Endodermal cell (in vitro differentiated cells): ENCODE measurements at regions not wholly inside any gene's neighbourhood (a gene's known extent, or its start where the extent isn't known, plus 50 kb on each side); places are given as distances from the start of the nearest gene placed in this dataset.

Experiments used
- DNase-seq: peaks from one replicate; pipeline ENCODE4 v3.0.0-alpha.2; 2017
- H3K27ac ChIP-seq: 2 replicates; pipeline ENCODE4 v1.5.1; 2013; ENCODE audit warnings: mild to moderate bottlenecking, low read depth, low read length, moderate library complexity
- H3K27me3 ChIP-seq: 2 replicates; pipeline ENCODE4 v1.6.1; 2013; ENCODE audit warnings: mild to moderate bottlenecking, low read length, moderate library complexity; ENCODE audit not compliant: insufficient read depth, control insufficient read depth, poor library complexity, severe bottlenecking
- H3K36me3 ChIP-seq: 2 replicates; pipeline ENCODE4 v1.7.0; 2013; ENCODE audit warnings: mild to moderate bottlenecking, low read length, moderate library complexity; ENCODE audit not compliant: control insufficient read depth, insufficient read depth
- H3K4me1 ChIP-seq: one replicate; pipeline ENCODE4 v1.7.0; 2013; ENCODE audit warnings: low read length; ENCODE audit not compliant: control insufficient read depth, insufficient read depth
- H3K4me3 ChIP-seq: 2 replicates; pipeline ENCODE4 v1.5.1; 2013; ENCODE audit warnings: mild to moderate bottlenecking, low read length, moderate library complexity
- H3K9ac ChIP-seq: 2 replicates; pipeline ENCODE4 v1.6.1; 2013; ENCODE audit warnings: mild to moderate bottlenecking, low read length, moderate library complexity; ENCODE audit not compliant: poor library complexity, severe bottlenecking; ENCODE audit errors: extremely low read depth
- H3K9me3 ChIP-seq: 2 replicates; pipeline ENCODE4 v1.6.1; 2013; ENCODE audit warnings: mild to moderate bottlenecking, low read length, moderate library complexity; ENCODE audit not compliant: control insufficient read depth
- H3K27ac Mint-ChIP-seq: 2 replicates; pipeline ENCODE4 v1.8.0; 2020; ENCODE audit warnings: mixed read lengths
- H3K27me3 Mint-ChIP-seq: 2 replicates; pipeline ENCODE4 v1.8.0; 2021; ENCODE audit warnings: mild to moderate bottlenecking, mixed read lengths; ENCODE audit not compliant: insufficient read depth
- H3K36me3 Mint-ChIP-seq: 2 replicates; pipeline ENCODE4 v1.8.0; 2020; ENCODE audit warnings: low read depth, mixed read lengths
- H3K4me1 Mint-ChIP-seq: 2 replicates; pipeline ENCODE4 v1.8.0; 2020; ENCODE audit warnings: mixed read lengths
- H3K4me3 Mint-ChIP-seq: 2 replicates; pipeline ENCODE4 v1.8.0; 2020; ENCODE audit warnings: mild to moderate bottlenecking, moderate library complexity, mixed read lengths
- H3K9me3 Mint-ChIP-seq: 2 replicates; pipeline ENCODE4 v1.8.0; 2020; ENCODE audit warnings: mild to moderate bottlenecking, mixed read lengths
- CTCF ChIP-seq: fragments of 200-600 bp; sonication (generic); conservative IDR thresholded peaks from 2 replicates; pipeline ENCODE4 v1.5.0; 2021; ENCODE audit warnings: antibody characterized with exemption, mild to moderate bottlenecking
- WGBS, 2 experiments: methylation state at CpG; one replicate each; pipeline versions ENCODE4 v1.1.5 to v1.1.7; 2013; ENCODE audit warnings: missing lambda C conversion rate in 2 of 2, mixed read lengths in 1 of 2; ENCODE audit not compliant: insufficient coverage in 1 of 2, insufficient read length in 1 of 2; 5-methylcytosine and 5-hydroxymethylcytosine counted together

GRCh38 chr13:24108615-24108965 is 51.9 kb upstream of the SPATA13 start:
- no peak overlapping the region for H3K4me3 ChIP-seq
- no peaks in the 10 kb centered on the region for H3K36me3 ChIP-seq
- peaks cover 2% of the 10 kb centered on the region for H3K27me3 Mint-ChIP-seq
- no peaks in the 10 kb centered on the region for H3K4me1 ChIP-seq
- no peak for TF ChIP-seq CTCF
- no peak for DNase-seq
- no peaks in the 10 kb centered on the region for H3K9me3 Mint-ChIP-seq
- no peak overlapping the region for H3K9ac ChIP-seq
- H3K27ac ChIP-seq, result no peak overlapping the region
- no peaks in the 10 kb centered on the region for H3K9me3 ChIP-seq
- H3K36me3 Mint-ChIP-seq, result no peaks in the 10 kb centered on the region
- H3K4me3 Mint-ChIP-seq, result no peak overlapping the region
- WGBS, 2 experiments, result 89 to 90% methylated on average over 5 to 7 of the region's 7 CpGs
- H3K27ac Mint-ChIP-seq, result no peak overlapping the region
- H3K4me1 Mint-ChIP-seq, result peaks cover 8% of the 10 kb centered on the region
- no peaks in the 10 kb centered on the region for H3K27me3 ChIP-seq

- H3K9ac ChIP-seq, result no peak overlapping the region
- H3K27me3 Mint-ChIP-seq, result peaks cover under 1% of the 10 kb centered on the region
- WGBS, 2 experiments, result 85 to 92% methylated on average over 3 to 4 of the region's 4 CpGs
- H3K4me1 ChIP-seq, result no peaks in the 10 kb centered on the region
- H3K27ac Mint-ChIP-seq, result no peak overlapping the region
- DNase-seq, result no peak
- H3K36me3 Mint-ChIP-seq, result no peaks in the 10 kb centered on the region
- no peak overlapping the region for H3K4me3 Mint-ChIP-seq
- TF ChIP-seq CTCF, result no peak
- peaks cover 8% of the 10 kb centered on the region for H3K4me1 Mint-ChIP-seq
- H3K36me3 ChIP-seq, result no peaks in the 10 kb centered on the region
- H3K4me3 ChIP-seq, result no peak overlapping the region
- H3K27ac ChIP-seq, result no peak overlapping the region
- no peaks in the 10 kb centered on the region for H3K27me3 ChIP-seq
- no peaks in the 10 kb centered on the region for H3K9me3 ChIP-seq
- no peaks in the 10 kb centered on the region for H3K9me3 Mint-ChIP-seq
Observed at GRCh38 chr13:24110011-24110410, 50.5 kb upstream of the SPATA13 start.
